BE2C (cell line): ENCODE measurements at regions not wholly inside any gene's neighbourhood (a gene's known extent, or its start where the extent isn't known, plus 50 kb on each side); places are given as distances from the start of the nearest gene placed in this dataset.

Source experiments
- DNase-seq: peaks from one replicate; pipeline ENCODE4 v3.0.0-alpha.2; 2020
- H3K27me3 ChIP-seq: fragments of 250-450 bp; sonication (Bioruptor Pico); 2 replicates; pipeline ENCODE4 v1.5.1; 2020; ENCODE audit warnings: mild to moderate bottlenecking
- H3K36me3 ChIP-seq: fragments of 250-450 bp; sonication (Bioruptor Pico); 2 replicates; pipeline ENCODE4 v1.5.1; 2020; ENCODE audit warnings: mild to moderate bottlenecking
- H3K4me1 ChIP-seq: fragments of 250-450 bp; sonication (Bioruptor Pico); 2 replicates; pipeline ENCODE4 v1.5.1; 2020
- H3K4me3 ChIP-seq: 2 replicates; pipeline ENCODE4 v1.5.1; 2011; ENCODE audit warnings: low read depth, low read length
- H3K9me3 ChIP-seq: fragments of 250-450 bp; sonication (Bioruptor Pico); 2 replicates; pipeline ENCODE4 v1.5.1; 2020
- TF ChIP-seq, protein P1 (sequence below): IDR thresholded peaks from 2 replicates; pipeline ENCODE4 v1.5.1; 2012; ENCODE audit warnings: mild to moderate bottlenecking, low read depth, low read length

GRCh38 chr22:48135592-48135991 lies 1373.1 kb downstream of the TBC1D22A start:
- Histone ChIP-seq H3K9me3 (no peaks in the 10 kb centered on the region; the same call in none of the 2 replicates), H3K4me3 (no peak overlapping the region), H3K36me3 (no peaks in the 10 kb centered on the region), H3K4me1 (no peaks in the 10 kb centered on the region), H3K27me3 (no peaks in the 10 kb centered on the region)
- no peak for DNase-seq
- TF ChIP-seq, protein P1, sequence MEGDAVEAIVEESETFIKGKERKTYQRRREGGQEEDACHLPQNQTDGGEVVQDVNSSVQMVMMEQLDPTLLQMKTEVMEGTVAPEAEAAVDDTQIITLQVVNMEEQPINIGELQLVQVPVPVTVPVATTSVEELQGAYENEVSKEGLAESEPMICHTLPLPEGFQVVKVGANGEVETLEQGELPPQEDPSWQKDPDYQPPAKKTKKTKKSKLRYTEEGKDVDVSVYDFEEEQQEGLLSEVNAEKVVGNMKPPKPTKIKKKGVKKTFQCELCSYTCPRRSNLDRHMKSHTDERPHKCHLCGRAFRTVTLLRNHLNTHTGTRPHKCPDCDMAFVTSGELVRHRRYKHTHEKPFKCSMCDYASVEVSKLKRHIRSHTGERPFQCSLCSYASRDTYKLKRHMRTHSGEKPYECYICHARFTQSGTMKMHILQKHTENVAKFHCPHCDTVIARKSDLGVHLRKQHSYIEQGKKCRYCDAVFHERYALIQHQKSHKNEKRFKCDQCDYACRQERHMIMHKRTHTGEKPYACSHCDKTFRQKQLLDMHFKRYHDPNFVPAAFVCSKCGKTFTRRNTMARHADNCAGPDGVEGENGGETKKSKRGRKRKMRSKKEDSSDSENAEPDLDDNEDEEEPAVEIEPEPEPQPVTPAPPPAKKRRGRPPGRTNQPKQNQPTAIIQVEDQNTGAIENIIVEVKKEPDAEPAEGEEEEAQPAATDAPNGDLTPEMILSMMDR = no peak

DNA sequence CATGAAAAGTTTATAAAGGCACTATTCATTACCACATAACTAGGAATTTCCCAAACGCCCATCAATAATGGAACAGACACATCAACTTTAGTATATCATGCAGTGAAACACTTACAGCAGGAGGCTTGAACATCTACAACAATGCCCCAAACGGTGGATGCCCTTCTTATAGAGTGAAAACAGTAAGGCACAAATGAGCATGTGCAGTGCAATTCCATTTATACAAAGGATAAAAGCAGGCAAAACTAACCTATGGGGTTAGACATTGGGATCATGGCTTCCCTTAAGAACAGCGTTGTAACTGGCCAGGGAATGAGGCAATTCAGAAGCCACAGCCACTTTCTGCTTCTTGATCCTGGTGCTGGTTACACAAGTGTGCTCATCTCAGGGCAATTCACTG lies 1363.0 kb downstream of the TBC1D22A start:
- TF ChIP-seq, protein P1 = no peak
- H3K4me1 ChIP-seq = no peaks in the 10 kb centered on the region
- no peak overlapping the region for H3K4me3 ChIP-seq
- DNase-seq = no peak
- no peaks in the 10 kb centered on the region for H3K9me3 ChIP-seq
- no peaks in the 10 kb centered on the region for H3K36me3 ChIP-seq
- no peaks in the 10 kb centered on the region for H3K27me3 ChIP-seq

- TF ChIP-seq, protein P1 = no peak
- Histone ChIP-seq H3K4me3 (no peak overlapping the region), H3K9me3 (no peaks in the 10 kb centered on the region; the same call in 1 of the 2 replicates), H3K4me1 (no peaks in the 10 kb centered on the region), H3K27me3 (no peaks in the 10 kb centered on the region), H3K36me3 (no peaks in the 10 kb centered on the region)
- no peak for DNase-seq
Observed at GRCh38 chr22:48121984-48122383, 1359.5 kb downstream of the TBC1D22A start.

DNA sequence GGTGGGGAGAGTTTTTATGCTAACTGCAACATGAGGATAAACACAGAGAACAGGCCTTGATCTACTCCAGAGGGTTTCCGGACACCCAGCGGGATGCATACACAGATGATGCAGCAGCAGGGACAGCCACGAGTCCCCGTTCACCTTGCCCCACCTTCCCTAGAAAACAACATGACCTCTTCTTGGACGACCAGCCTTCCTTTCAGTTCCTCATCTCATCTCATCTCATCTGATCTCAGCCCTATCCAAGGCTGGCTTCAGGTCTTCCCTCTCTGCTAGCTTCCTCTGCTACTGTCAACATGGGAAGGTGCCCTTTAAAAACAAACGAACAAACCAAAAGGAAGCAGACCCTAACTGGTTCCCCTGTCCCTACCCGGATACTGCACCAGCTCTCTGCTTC lies 1356.2 kb downstream of the TBC1D22A start:
- no peaks in the 10 kb centered on the region; the same call in 1 of the 2 replicates for H3K9me3 ChIP-seq
- DNase-seq = no peak
- no peaks in the 10 kb centered on the region for H3K36me3 ChIP-seq
- no peaks in the 10 kb centered on the region for H3K27me3 ChIP-seq
- no peak overlapping the region for H3K4me3 ChIP-seq
- no peaks in the 10 kb centered on the region for H3K4me1 ChIP-seq
- TF ChIP-seq, protein P1 = no peak

DNA sequence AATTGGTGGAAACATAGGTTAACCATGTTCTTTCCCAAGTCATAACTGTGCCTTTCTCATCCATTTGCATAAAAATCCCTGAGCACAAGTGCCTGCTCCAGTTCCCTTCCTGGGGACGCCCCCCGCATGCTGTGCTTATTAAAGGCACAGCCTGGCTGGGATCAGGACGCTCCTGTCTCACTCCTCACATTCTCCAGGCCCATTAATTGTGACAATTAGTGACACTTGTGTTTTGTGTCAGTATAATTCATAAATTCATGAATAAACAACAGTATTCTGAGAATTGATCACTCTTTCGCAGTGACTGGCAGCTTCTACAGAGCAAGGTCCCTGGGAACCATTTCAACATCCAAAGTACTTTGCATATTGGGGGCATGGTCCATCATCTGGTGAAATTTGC lies 1354.4 kb downstream of the TBC1D22A start:
- Histone ChIP-seq H3K4me1 (no peaks in the 10 kb centered on the region), H3K27me3 (no peaks in the 10 kb centered on the region), H3K4me3 (no peak overlapping the region), H3K9me3 (no peaks in the 10 kb centered on the region; the same call in 1 of the 2 replicates), H3K36me3 (no peaks in the 10 kb centered on the region)
- no peak for DNase-seq
- TF ChIP-seq, protein P1 = no peak

DNA sequence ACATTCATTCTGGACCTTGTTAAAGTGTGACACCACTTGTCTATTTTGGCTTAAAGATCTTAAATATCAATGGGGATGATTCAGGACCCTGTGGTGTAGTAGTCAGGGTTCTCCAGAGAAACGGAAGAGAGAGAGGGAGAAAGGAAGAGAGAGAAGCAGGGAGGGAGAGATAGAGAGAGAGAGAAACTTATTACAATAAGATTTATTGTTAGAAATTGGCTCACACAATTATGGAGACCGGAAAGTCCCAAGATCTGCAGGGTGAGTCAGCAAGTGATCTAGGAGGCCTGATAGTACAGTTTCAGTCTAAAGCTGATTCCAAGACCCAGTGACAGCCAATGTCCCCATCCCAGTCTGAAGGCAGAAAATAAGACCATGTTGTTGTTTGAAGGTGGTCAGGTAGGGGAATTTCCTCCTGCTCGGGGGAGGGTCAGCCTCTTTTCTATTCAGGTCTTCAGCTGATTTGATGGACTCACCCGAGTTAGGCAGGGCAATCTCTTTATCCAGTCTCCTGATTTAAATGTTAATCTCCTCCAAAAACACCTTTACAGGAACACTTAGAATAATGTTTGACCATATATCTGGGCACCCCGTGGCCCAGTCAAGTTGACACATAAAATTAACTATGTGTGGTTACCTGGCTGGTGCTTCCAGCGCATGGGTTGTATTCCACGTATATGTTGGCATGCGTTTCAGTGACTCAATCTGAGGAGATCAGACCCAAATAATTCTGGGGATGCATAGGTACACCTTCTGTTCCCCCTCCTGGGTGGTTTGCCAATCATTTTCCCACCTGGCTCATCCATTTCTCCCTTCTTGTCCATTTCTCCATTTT lies 1350.5 kb downstream of the TBC1D22A start:
- no peaks in the 10 kb centered on the region for H3K36me3 ChIP-seq

More for the DNA sequence above, 1350.5 kb downstream of the TBC1D22A start:
- H3K27me3 ChIP-seq = no peaks in the 10 kb centered on the region
- H3K4me3 ChIP-seq = no peak overlapping the region
- no peak for DNase-seq
- H3K4me1 ChIP-seq = no peaks in the 10 kb centered on the region
- TF ChIP-seq, protein P1 = no peak
- H3K9me3 ChIP-seq = no peaks in the 10 kb centered on the region
